SK-N-MC (cell line): ENCODE measurements at regions not wholly inside any gene's neighbourhood (a gene's known extent, or its start where the extent isn't known, plus 50 kb on each side); places are given as distances from the start of the nearest gene placed in this dataset.
"Not testable (repeated sequence)": the region's sequence is repeated elsewhere in the genome, so short reads cannot be mapped to it uniquely, and the experiment has no call there.

Experiments used
- EZH2 ChIP-seq: fragments of 200-600 bp; sonication (generic); IDR thresholded peaks from one replicate; pipeline ENCODE4 v1.6.1; 2017; ENCODE audit warnings: antibody characterized with exemption
- POLR2AphosphoS5 ChIP-seq: IDR thresholded peaks from 2 replicates; pipeline ENCODE4 v1.6.1; 2012; ENCODE audit warnings: mild to moderate bottlenecking, low read depth, low read length, borderline replicate concordance

GRCh38 chr14:42481714-42482113 lies 875.0 kb downstream of the LRFN5 start:
- TF ChIP-seq POLR2AphosphoS5, EZH2: not testable (repeated sequence)
